HL-60 (cell line): ENCODE measurements at regions not wholly inside any gene's neighbourhood (a gene's known extent, or its start where the extent isn't known, plus 50 kb on each side); places are given as distances from the start of the nearest gene placed in this dataset.

Source experiments
- DNase-seq, 2 experiments: peaks; one replicate each; pipeline ENCODE4 v3.0.0-alpha.2; 2010 to 2020; ENCODE audit warnings: low read depth in 1 of 2, low spot score in 1 of 2
- H3K27ac ChIP-seq: fragments of 250-450 bp; sonication (Bioruptor Pico); replicated peaks from 2 replicates; pipeline ENCODE4 v1.5.1; 2020; ENCODE audit warnings: mild to moderate bottlenecking, moderate library complexity
- H3K27me3 ChIP-seq: fragments of 250-450 bp; sonication (Bioruptor Pico); 2 replicates; pipeline ENCODE4 v1.5.1; 2021; ENCODE audit warnings: mild to moderate bottlenecking, moderate library complexity; ENCODE audit not compliant: insufficient read depth, poor library complexity, severe bottlenecking
- H3K4me3 ChIP-seq: replicated peaks from 2 replicates; pipeline ENCODE4 v1.5.1; 2011; ENCODE audit warnings: mild to moderate bottlenecking, control low read depth, low read length; ENCODE audit not compliant: insufficient read depth
- CTCF ChIP-seq: IDR thresholded peaks from one replicate; pipeline ENCODE4 v1.5.1; 2011; ENCODE audit warnings: low read length, control low read depth, inconsistent platforms; ENCODE audit not compliant: insufficient read depth
- GABPA ChIP-seq: IDR thresholded peaks from 2 replicates; pipeline ENCODE4 v1.6.1; 2012; ENCODE audit warnings: low read depth
- POLR2AphosphoS5 ChIP-seq: IDR thresholded peaks from 2 replicates; pipeline ENCODE4 v1.6.1; 2012; ENCODE audit warnings: low read depth
- REST ChIP-seq: IDR thresholded peaks from 2 replicates; pipeline ENCODE4 v1.6.1; 2012; ENCODE audit warnings: low read depth; ENCODE audit not compliant: insufficient replicate concordance
- SPI1 ChIP-seq: IDR thresholded peaks from 2 replicates; pipeline ENCODE4 v1.6.1; 2012; ENCODE audit warnings: low read depth, mild to moderate bottlenecking, borderline replicate concordance

GRCh38 chr12:77225373-77225772, 160.0 kb upstream of the E2F7 start:
- TF ChIP-seq REST (no peak), SPI1 (no peak), GABPA (no peak), POLR2AphosphoS5 (no peak), CTCF (no peak)
- DNase-seq: no peak
- no peaks in the 10 kb centered on the region for H3K27me3 ChIP-seq
- no peak overlapping the region for H3K4me3 ChIP-seq
- H3K27ac ChIP-seq: no peak overlapping the region

- no peak overlapping the region for H3K4me3 ChIP-seq
- no peak for TF ChIP-seq POLR2AphosphoS5
- no peak for TF ChIP-seq CTCF
- TF ChIP-seq REST: no peak
- TF ChIP-seq GABPA: no peak
- TF ChIP-seq SPI1: no peak
- H3K27ac ChIP-seq: no peak overlapping the region
- H3K27me3 ChIP-seq: no peaks in the 10 kb centered on the region
- no peak for DNase-seq
These were observed 159.0 kb upstream of the E2F7 start for GRCh38 chr12:77224346-77224745.

- Histone ChIP-seq H3K27ac (no peak overlapping the region), H3K27me3 (no peaks in the 10 kb centered on the region), H3K4me3 (no peak overlapping the region)
- TF ChIP-seq SPI1: no peak
- TF ChIP-seq REST: no peak
- TF ChIP-seq CTCF: no peak
- TF ChIP-seq GABPA: no peak
- TF ChIP-seq POLR2AphosphoS5: no peak
- DNase-seq: no peak
These were observed 157.0 kb upstream of the E2F7 start for GRCh38 chr12:77222336-77222735.
